ENCODE measurements at regions not wholly inside any gene's neighbourhood (a gene's known extent, or its start where the extent isn't known, plus 50 kb on each side); places are given as distances from the start of the nearest gene placed in this dataset.

GRCh38 chr1:233738396-233738795 is 124.5 kb downstream of the KCNK1 start:
- Histone ChIP-seq H3K9me3 (ENCODE audit: low read length) (no peaks in the 10 kb centered on the region), H3F3A (ENCODE audit: low read length, unreplicated experiment) (no peaks in the 10 kb centered on the region), H3K9me2 (replicated peaks; ENCODE audit: low read length) (no peaks in the 10 kb centered on the region), H2AFZ (ENCODE audit: low read length) (no peak overlapping the region), H3K4me3 (ENCODE audit: low read length) (no peak overlapping the region), H4K20me1 (ENCODE audit: low read length) (no peaks in the 10 kb centered on the region), H3K36me3 (ENCODE audit: low read depth, low read length) (no peaks in the 10 kb centered on the region), H3K27me3 (ENCODE audit: low read length) (no peaks in the 10 kb centered on the region), H3K4me1 (ENCODE audit: insufficient read depth, low read length) (no peaks in the 10 kb centered on the region), H3K27ac (ENCODE audit: low read length) (no peak overlapping the region), H3K9ac (ENCODE audit: low read length) (no peak overlapping the region), H3K79me2 (ENCODE audit: low read length) (no peaks in the 10 kb centered on the region), H3K4me2 (ENCODE audit: low read length) (no peak overlapping the region)
- no peak for TF ChIP-seq EZH2 (IDR thresholded peaks at IDR 0.05; ENCODE audit: low read length, unreplicated experiment)
- no peak for TF ChIP-seq EZH2phosphoT487 (IDR thresholded peaks at IDR 0.05; ENCODE audit: borderline replicate concordance, low read length)
- TF ChIP-seq CTCF (conservative IDR thresholded peaks at IDR 0.05; ENCODE audit: low read depth, low read length) = no peak
- POLR2A ChIA-PET (ENCODE audit: unreplicated experiment) = no interaction called here
- DNase-seq (no peak), ATAC-seq (no peak)
- BruUV-seq (replicated peaks) = no TSS peak
- CTCF ChIA-PET = no interaction called here
- intact Hi-C loops (cut with micrococcal nuclease) = no loop called here

- H3K9me3 ChIP-seq (ENCODE audit: low read length) = no peaks in the 10 kb centered on the region
- DNase-seq (no peak), ATAC-seq (no peak)
- no peaks in the 10 kb centered on the region for H3K4me1 ChIP-seq (ENCODE audit: insufficient read depth, low read length)
- no TSS peak for BruUV-seq (replicated peaks)
- H3K79me2 ChIP-seq (ENCODE audit: low read length) = no peaks in the 10 kb centered on the region
- no peak overlapping the region for H3K9ac ChIP-seq (ENCODE audit: low read length)
- no peaks in the 10 kb centered on the region for H3K36me3 ChIP-seq (ENCODE audit: low read depth, low read length)
- no peaks in the 10 kb centered on the region for H3K27me3 ChIP-seq (ENCODE audit: low read length)
- H3K27ac ChIP-seq (ENCODE audit: low read length) = no peak overlapping the region
- no peak overlapping the region for H3K4me3 ChIP-seq (ENCODE audit: low read length)
- no peak overlapping the region for H3K4me2 ChIP-seq (ENCODE audit: low read length)
- no peaks in the 10 kb centered on the region for H3K9me2 ChIP-seq (replicated peaks; ENCODE audit: low read length)
- H2AFZ ChIP-seq (ENCODE audit: low read length) = no peak overlapping the region
- intact Hi-C loops (cut with micrococcal nuclease) = no loop called here
- ChIA-PET POLR2A (ENCODE audit: unreplicated experiment) (no interaction called here), CTCF (no interaction called here)
- no peak for TF ChIP-seq EZH2phosphoT487 (IDR thresholded peaks at IDR 0.05; ENCODE audit: borderline replicate concordance, low read length)
- no peak for TF ChIP-seq CTCF (conservative IDR thresholded peaks at IDR 0.05; ENCODE audit: low read depth, low read length)
- TF ChIP-seq EZH2 (IDR thresholded peaks at IDR 0.05; ENCODE audit: low read length, unreplicated experiment) = no peak
- H4K20me1 ChIP-seq (ENCODE audit: low read length) = no peaks in the 10 kb centered on the region
- H3F3A ChIP-seq (ENCODE audit: low read length, unreplicated experiment) = no peaks in the 10 kb centered on the region
Measured at GRCh38 chr1:233738850-233739249, 124.9 kb downstream of the KCNK1 start.

GRCh38 chr1:233744779-233745513 is 131.0 kb downstream of the KCNK1 start:
- H3K79me2 ChIP-seq (ENCODE audit: low read length) = no peaks in the 10 kb centered on the region
- no peaks in the 10 kb centered on the region for H3F3A ChIP-seq (ENCODE audit: low read length, unreplicated experiment)
- TF ChIP-seq CTCF (conservative IDR thresholded peaks at IDR 0.05; ENCODE audit: low read depth, low read length) (no peak), EZH2phosphoT487 (IDR thresholded peaks at IDR 0.05; ENCODE audit: borderline replicate concordance, low read length) (no peak), EZH2 (IDR thresholded peaks at IDR 0.05; ENCODE audit: low read length, unreplicated experiment) (no peak)
- intact Hi-C loops (cut with micrococcal nuclease) = no loop called here
- ATAC-seq (no peak), DNase-seq (no peak)
- H3K9ac ChIP-seq (ENCODE audit: low read length) = no peak overlapping the region
- no peak overlapping the region for H3K4me2 ChIP-seq (ENCODE audit: low read length)
- no peak overlapping the region for H3K4me3 ChIP-seq (ENCODE audit: low read length)
- H3K27me3 ChIP-seq (ENCODE audit: low read length) = no peaks in the 10 kb centered on the region
- POLR2A ChIA-PET (ENCODE audit: unreplicated experiment) = no interaction called here
- H2AFZ ChIP-seq (ENCODE audit: low read length) = no peak overlapping the region
- no peaks in the 10 kb centered on the region for H3K9me2 ChIP-seq (replicated peaks; ENCODE audit: low read length)
- H4K20me1 ChIP-seq (ENCODE audit: low read length) = no peaks in the 10 kb centered on the region
- no TSS peak for BruUV-seq (replicated peaks)
- H3K27ac ChIP-seq (ENCODE audit: low read length) = no peak overlapping the region
- no peaks in the 10 kb centered on the region for H3K9me3 ChIP-seq (ENCODE audit: low read length)
- H3K4me1 ChIP-seq (ENCODE audit: insufficient read depth, low read length) = no peaks in the 10 kb centered on the region
- no peaks in the 10 kb centered on the region for H3K36me3 ChIP-seq (ENCODE audit: low read depth, low read length)
- CTCF ChIA-PET = no interaction called here
